H9 (cell line): ENCODE measurements at regions not wholly inside any gene's neighbourhood (a gene's known extent, or its start where the extent isn't known, plus 50 kb on each side); places are given as distances from the start of the nearest gene placed in this dataset.
"Not testable (repeated sequence)": the region's sequence is repeated elsewhere in the genome, so short reads cannot be mapped to it uniquely, and the experiment has no call there.

Source experiments
- DNase-seq: peaks from one replicate; pipeline ENCODE4 v3.0.0-alpha.2; 2017
- H2AFZ ChIP-seq: one replicate; pipeline ENCODE4 v1.6.1; 2013; ENCODE audit warnings: mild to moderate bottlenecking, low read length, control low read depth, moderate library complexity
- H2AK5ac ChIP-seq: 2 replicates; pipeline ENCODE4 v1.6.1; 2013; ENCODE audit warnings: low read length, control low read depth, mixed read lengths; ENCODE audit not compliant: insufficient read length
- H2BK120ac ChIP-seq: one replicate; pipeline ENCODE4 v1.6.1; 2013; ENCODE audit warnings: low read depth, mild to moderate bottlenecking, low read length, control low read depth, inconsistent platforms; ENCODE audit not compliant: poor library complexity, severe bottlenecking
- H2BK12ac ChIP-seq: 2 replicates; pipeline ENCODE4 v1.6.1; 2013; ENCODE audit warnings: low read length, control low read depth, mixed read lengths, low read depth; ENCODE audit not compliant: insufficient read length
- H2BK15ac ChIP-seq: 2 replicates; pipeline ENCODE4 v1.6.1; 2013; ENCODE audit warnings: low read depth, low read length, control low read depth
- H2BK20ac ChIP-seq: one replicate; pipeline ENCODE4 v1.6.1; 2013; ENCODE audit warnings: low read depth, mild to moderate bottlenecking, low read length, control low read depth, inconsistent platforms; ENCODE audit not compliant: poor library complexity, severe bottlenecking
- H2BK5ac ChIP-seq: 2 replicates; pipeline ENCODE4 v1.6.1; 2013; ENCODE audit warnings: low read length, control low read depth, mixed read lengths; ENCODE audit not compliant: insufficient read length
- H3K14ac ChIP-seq: 2 replicates; pipeline ENCODE4 v1.6.1; 2013; ENCODE audit warnings: low read length, control low read depth; ENCODE audit not compliant: insufficient read depth
- H3K18ac ChIP-seq: 2 replicates; pipeline ENCODE4 v1.6.1; 2013; ENCODE audit warnings: low read depth, mild to moderate bottlenecking, mixed read lengths, low read length, control low read depth; ENCODE audit not compliant: insufficient read length
- H3K23ac ChIP-seq: 2 replicates; pipeline ENCODE4 v1.6.1; 2013; ENCODE audit warnings: low read length, control low read depth, mixed read lengths, low read depth; ENCODE audit not compliant: insufficient read length
- H3K23me2 ChIP-seq: 2 replicates; pipeline ENCODE4 v1.6.1; 2013; ENCODE audit warnings: low read depth, mild to moderate bottlenecking, mixed read lengths, low read length, control low read depth; ENCODE audit not compliant: insufficient read length, poor library complexity, severe bottlenecking
- H3K27ac ChIP-seq: 2 replicates; pipeline ENCODE4 v1.5.1; 2013; ENCODE audit warnings: low read length, control low read depth, mixed read lengths, low read depth; ENCODE audit not compliant: insufficient read length
- H3K27me3 ChIP-seq: 2 replicates; pipeline ENCODE4 v1.6.1; 2013; ENCODE audit warnings: low read length, control low read depth, inconsistent platforms; ENCODE audit not compliant: insufficient read depth
- H3K4ac ChIP-seq: 2 replicates; pipeline ENCODE4 v1.6.1; 2013; ENCODE audit warnings: low read depth, mild to moderate bottlenecking, control low read depth, inconsistent platforms, low read length, moderate library complexity
- H3K4me1 ChIP-seq: 2 replicates; pipeline ENCODE4 v1.6.1; 2013; ENCODE audit warnings: low read length, control low read depth, inconsistent platforms; ENCODE audit not compliant: insufficient read depth
- H3K4me2 ChIP-seq: 2 replicates; pipeline ENCODE4 v1.6.1; 2013; ENCODE audit warnings: low read length, control low read depth, mixed read lengths; ENCODE audit not compliant: insufficient read length, insufficient read depth
- H3K56ac ChIP-seq: 2 replicates; pipeline ENCODE4 v1.6.1; 2013; ENCODE audit warnings: low read depth, mild to moderate bottlenecking, mixed read lengths, low read length, control low read depth; ENCODE audit not compliant: insufficient read length
- H3K79me1 ChIP-seq: 2 replicates; pipeline ENCODE4 v1.6.1; 2013; ENCODE audit warnings: low read depth, mild to moderate bottlenecking, moderate library complexity, low read length, control low read depth, inconsistent platforms; ENCODE audit not compliant: insufficient read depth, poor library complexity, severe bottlenecking
- H3K79me2 ChIP-seq: 2 replicates; pipeline ENCODE4 v1.6.1; 2013; ENCODE audit warnings: low read length, control low read depth, inconsistent platforms; ENCODE audit not compliant: insufficient read depth
- H3K9ac ChIP-seq: 2 replicates; pipeline ENCODE4 v1.6.1; 2013; ENCODE audit warnings: low read length, control low read depth, mixed read lengths; ENCODE audit not compliant: insufficient read length; ENCODE audit errors: extremely low read depth
- H3K9me3 ChIP-seq: one replicate; pipeline ENCODE4 v1.6.1; 2013; ENCODE audit warnings: low read depth, low read length, inconsistent platforms; ENCODE audit not compliant: control insufficient read depth
- H3T11ph ChIP-seq: one replicate; pipeline ENCODE4 v1.6.1; 2013; ENCODE audit warnings: mild to moderate bottlenecking, low read length, control low read depth, inconsistent platforms
- H4K20me1 ChIP-seq: one replicate; pipeline ENCODE4 v1.6.1; 2013; ENCODE audit not compliant: control insufficient read depth, insufficient read length, insufficient read depth
- H4K5ac ChIP-seq: 2 replicates; pipeline ENCODE4 v1.6.1; 2013; ENCODE audit warnings: low read depth, mild to moderate bottlenecking, mixed read lengths, low read length, control low read depth; ENCODE audit not compliant: insufficient read length
- H4K8ac ChIP-seq: replicated peaks from 2 replicates; pipeline ENCODE4 v1.6.1; 2013; ENCODE audit warnings: low read length, control low read depth, mixed read lengths, low read depth; ENCODE audit not compliant: insufficient read length
- H4K91ac ChIP-seq: 2 replicates; pipeline ENCODE4 v1.6.1; 2013; ENCODE audit warnings: low read depth, mild to moderate bottlenecking, moderate library complexity, mixed read lengths, low read length, control low read depth; ENCODE audit not compliant: insufficient read length
- H3K27ac Mint-ChIP-seq, 3 experiments: 2 replicates in 2 of 3; 3 replicates in 1 of 3; pipeline ENCODE4 v1.8.0; 2020 to 2021; ENCODE audit warnings: mixed read lengths in 3 of 3, mild to moderate bottlenecking in 1 of 3, moderate library complexity in 1 of 3
- H3K27me3 Mint-ChIP-seq: 2 replicates; pipeline ENCODE4 v1.8.0; 2021; ENCODE audit warnings: low read depth, mild to moderate bottlenecking, moderate library complexity, mixed read lengths
- H3K36me3 Mint-ChIP-seq, 3 experiments: 2 replicates in 2 of 3; 3 replicates in 1 of 3; pipeline ENCODE4 v1.8.0; 2020 to 2021; ENCODE audit warnings: low read depth in 3 of 3, mixed read lengths in 3 of 3; ENCODE audit not compliant: insufficient read depth in 1 of 3
- H3K4me1 Mint-ChIP-seq, 2 experiments: 2 replicates each; pipeline ENCODE4 v1.8.0; 2020; ENCODE audit warnings: mixed read lengths in 2 of 2
- H3K4me3 Mint-ChIP-seq, 2 experiments: 2 replicates in 1 of 2; 3 replicates in 1 of 2; pipeline ENCODE4 v1.8.0; 2020 to 2021; ENCODE audit warnings: mild to moderate bottlenecking in 2 of 2, mixed read lengths in 2 of 2, moderate library complexity in 1 of 2
- H3K9me3 Mint-ChIP-seq, 2 experiments: 2 replicates in 1 of 2; 3 replicates in 1 of 2; pipeline ENCODE4 v1.8.0; 2020; ENCODE audit warnings: mild to moderate bottlenecking in 2 of 2, mixed read lengths in 2 of 2, moderate library complexity in 1 of 2
- WGBS: extraction: QIAGEN DNeasy Blood & Tissue Kit; methylation state at CpG from one replicate; pipeline ENCODE4 v1.1.7; 2013; ENCODE audit warnings: missing lambda C conversion rate, low lambda C conversion rate, mixed read lengths; ENCODE audit not compliant: insufficient read length; ENCODE audit errors: extremely low coverage; 5-methylcytosine and 5-hydroxymethylcytosine counted together
- TF ChIP-seq, protein P1 (sequence below): fragments of 200-600 bp; sonication (generic); conservative IDR thresholded peaks from 3 replicates; pipeline ENCODE4 v1.8.0; 2021; ENCODE audit warnings: antibody characterized with exemption, mild to moderate bottlenecking

DNA sequence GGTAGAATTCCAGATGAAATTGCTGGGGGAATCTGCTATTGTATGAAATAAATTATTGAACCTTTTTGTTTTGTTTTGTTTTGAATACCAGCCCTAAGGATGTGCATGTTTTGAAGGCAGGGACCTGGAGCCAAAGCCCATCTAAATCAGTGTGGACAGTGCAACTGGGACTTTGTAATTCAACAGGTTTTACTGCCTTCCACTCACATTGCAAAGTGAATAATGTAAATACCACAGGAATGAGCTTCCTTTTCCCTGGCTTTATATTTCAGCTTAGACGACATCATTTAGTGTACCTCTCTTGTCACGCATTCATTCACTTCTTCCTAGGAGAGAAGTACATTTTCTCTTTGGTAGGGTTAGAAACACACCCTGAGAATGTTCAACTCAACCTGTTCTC lies 795.0 kb downstream of the CENPC start:
- no peak overlapping the region for H3K9ac ChIP-seq
- no peak overlapping the region for H3K23ac ChIP-seq
- no peak overlapping the region for H2BK5ac ChIP-seq
- no peaks in the 10 kb centered on the region for H3K79me1 ChIP-seq
- H3K27ac ChIP-seq = no peak overlapping the region
- no peak overlapping the region for H3T11ph ChIP-seq
- Mint-ChIP-seq H3K36me3 (no peaks in the 10 kb centered on the region), H3K27me3 (no peaks in the 10 kb centered on the region), H3K9me3 (no peaks in the 10 kb centered on the region), H3K4me1 (0 out of 4 replicates have a peak, but pooled peaks cover 0 to 2% of the 10 kb centered on the region in 2 experiments), H3K4me3 (no peak overlapping the region), H3K27ac (no peak overlapping the region)
- H4K91ac ChIP-seq = no peak overlapping the region
- no peaks in the 10 kb centered on the region for H3K9me3 ChIP-seq
- H2AK5ac ChIP-seq = no peak overlapping the region
- no peak overlapping the region for H3K4ac ChIP-seq
- H2AFZ ChIP-seq = no peak overlapping the region
- H2BK12ac ChIP-seq = no peak overlapping the region
- TF ChIP-seq, protein P1, sequence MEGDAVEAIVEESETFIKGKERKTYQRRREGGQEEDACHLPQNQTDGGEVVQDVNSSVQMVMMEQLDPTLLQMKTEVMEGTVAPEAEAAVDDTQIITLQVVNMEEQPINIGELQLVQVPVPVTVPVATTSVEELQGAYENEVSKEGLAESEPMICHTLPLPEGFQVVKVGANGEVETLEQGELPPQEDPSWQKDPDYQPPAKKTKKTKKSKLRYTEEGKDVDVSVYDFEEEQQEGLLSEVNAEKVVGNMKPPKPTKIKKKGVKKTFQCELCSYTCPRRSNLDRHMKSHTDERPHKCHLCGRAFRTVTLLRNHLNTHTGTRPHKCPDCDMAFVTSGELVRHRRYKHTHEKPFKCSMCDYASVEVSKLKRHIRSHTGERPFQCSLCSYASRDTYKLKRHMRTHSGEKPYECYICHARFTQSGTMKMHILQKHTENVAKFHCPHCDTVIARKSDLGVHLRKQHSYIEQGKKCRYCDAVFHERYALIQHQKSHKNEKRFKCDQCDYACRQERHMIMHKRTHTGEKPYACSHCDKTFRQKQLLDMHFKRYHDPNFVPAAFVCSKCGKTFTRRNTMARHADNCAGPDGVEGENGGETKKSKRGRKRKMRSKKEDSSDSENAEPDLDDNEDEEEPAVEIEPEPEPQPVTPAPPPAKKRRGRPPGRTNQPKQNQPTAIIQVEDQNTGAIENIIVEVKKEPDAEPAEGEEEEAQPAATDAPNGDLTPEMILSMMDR = no peak
- no peaks in the 10 kb centered on the region for H3K27me3 ChIP-seq
- H3K4me1 ChIP-seq = no peaks in the 10 kb centered on the region
- no peak for DNase-seq
- H3K18ac ChIP-seq = no peak overlapping the region
- H2BK120ac ChIP-seq = no peak overlapping the region
- no peaks in the 10 kb centered on the region for H4K20me1 ChIP-seq
- no peak overlapping the region for H4K5ac ChIP-seq
- no peaks in the 10 kb centered on the region for H3K79me2 ChIP-seq
- no peak overlapping the region for H3K56ac ChIP-seq
- H3K4me2 ChIP-seq = no peak overlapping the region
- WGBS = no CpG with 5 or more reads among the region's 2 CpGs
- H4K8ac ChIP-seq = no peak overlapping the region
- H3K14ac ChIP-seq = no peak overlapping the region
- no peak overlapping the region for H2BK20ac ChIP-seq
- H3K23me2 ChIP-seq = no peaks in the 10 kb centered on the region
- no peak overlapping the region for H2BK15ac ChIP-seq

DNA sequence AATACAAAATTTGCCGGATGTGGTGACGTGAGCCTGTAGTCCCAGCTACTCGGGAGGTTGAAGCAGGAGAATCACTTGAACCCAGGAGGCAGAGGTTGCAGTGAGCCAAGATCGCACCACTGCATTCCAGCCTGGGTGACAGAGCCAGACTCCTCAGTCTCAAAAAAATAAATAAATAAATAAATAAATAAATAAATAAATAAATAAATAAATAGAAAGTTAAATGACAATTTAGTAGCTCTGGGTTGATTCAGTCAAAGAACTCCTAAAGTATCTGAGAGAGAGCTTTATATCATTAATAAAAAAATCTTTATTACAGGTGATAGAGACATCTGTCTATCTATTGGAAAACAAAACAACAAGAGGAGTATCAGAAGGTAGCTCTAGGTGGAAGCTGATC lies 798.4 kb downstream of the CENPC start:
- WGBS = no CpG with 5 or more reads among the region's 4 CpGs
- not testable (repeated sequence) for H3K4me1 Mint-ChIP-seq, H4K20me1 ChIP-seq

More for the DNA sequence above, 798.4 kb downstream of the CENPC start:
- not testable (repeated sequence) for H2BK15ac ChIP-seq, DNase-seq, H3K4ac ChIP-seq, H3K4me2 ChIP-seq, H3K9ac ChIP-seq, H2AFZ ChIP-seq, H3K9me3 Mint-ChIP-seq, H4K8ac ChIP-seq, H3K23me2 ChIP-seq, H3K79me2 ChIP-seq, H2BK12ac ChIP-seq, H3K36me3 Mint-ChIP-seq, H2AK5ac ChIP-seq, H3K18ac ChIP-seq, H4K5ac ChIP-seq, H3K23ac ChIP-seq, H3K27ac Mint-ChIP-seq, H3K9me3 ChIP-seq, H3K27ac ChIP-seq, H3K56ac ChIP-seq, H3K4me1 ChIP-seq, H3K79me1 ChIP-seq, H3K4me3 Mint-ChIP-seq, H3K27me3 ChIP-seq, H4K91ac ChIP-seq, H2BK20ac ChIP-seq, H2BK5ac ChIP-seq, H3K27me3 Mint-ChIP-seq, H2BK120ac ChIP-seq, H3T11ph ChIP-seq, H3K14ac ChIP-seq
